ENCODE measurements at regions not wholly inside any gene's neighbourhood (a gene's known extent, or its start where the extent isn't known, plus 50 kb on each side); places are given as distances from the start of the nearest gene placed in this dataset.

DNA sequence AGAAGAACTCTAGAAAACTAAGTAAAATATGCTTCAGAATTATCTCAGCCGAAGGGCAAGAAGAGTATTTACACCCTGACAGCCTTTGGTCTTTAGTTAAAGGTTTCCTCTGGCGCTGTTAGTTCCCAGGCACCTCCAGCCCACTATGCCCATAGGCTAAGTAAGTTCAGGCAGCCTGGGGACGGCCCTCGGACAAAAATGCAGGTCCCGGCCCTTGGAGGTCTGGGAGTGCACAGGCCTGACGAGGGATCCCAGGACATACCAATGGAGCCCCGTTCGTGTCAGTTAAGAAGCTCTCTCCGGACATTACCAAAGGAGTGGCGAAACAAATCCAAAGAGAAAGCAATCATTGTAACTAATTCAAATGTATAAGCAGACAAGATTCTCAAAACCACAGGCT, 311.8 kb downstream of the CD83 start:
- no peak overlapping the region for H3K4me3 ChIP-seq (replicated peaks; ENCODE audit: insufficient read depth, low read length)
- H3K27me3 ChIP-seq (ENCODE audit: insufficient read depth, poor library complexity, severe bottlenecking): no peaks in the 10 kb centered on the region
- no peak for DNase-seq (ENCODE audit: low read depth in 1 of 2, low spot score in 1 of 2)
- no peak overlapping the region for H3K27ac ChIP-seq (replicated peaks)
- TF ChIP-seq GABPA (IDR thresholded peaks at IDR 0.05; ENCODE audit: low read depth): no peak
- no peak for TF ChIP-seq POLR2AphosphoS5 (IDR thresholded peaks at IDR 0.05; ENCODE audit: low read depth)
- TF ChIP-seq SPI1 (IDR thresholded peaks at IDR 0.05; ENCODE audit: borderline replicate concordance, low read depth): no peak
- TF ChIP-seq, protein P1, sequence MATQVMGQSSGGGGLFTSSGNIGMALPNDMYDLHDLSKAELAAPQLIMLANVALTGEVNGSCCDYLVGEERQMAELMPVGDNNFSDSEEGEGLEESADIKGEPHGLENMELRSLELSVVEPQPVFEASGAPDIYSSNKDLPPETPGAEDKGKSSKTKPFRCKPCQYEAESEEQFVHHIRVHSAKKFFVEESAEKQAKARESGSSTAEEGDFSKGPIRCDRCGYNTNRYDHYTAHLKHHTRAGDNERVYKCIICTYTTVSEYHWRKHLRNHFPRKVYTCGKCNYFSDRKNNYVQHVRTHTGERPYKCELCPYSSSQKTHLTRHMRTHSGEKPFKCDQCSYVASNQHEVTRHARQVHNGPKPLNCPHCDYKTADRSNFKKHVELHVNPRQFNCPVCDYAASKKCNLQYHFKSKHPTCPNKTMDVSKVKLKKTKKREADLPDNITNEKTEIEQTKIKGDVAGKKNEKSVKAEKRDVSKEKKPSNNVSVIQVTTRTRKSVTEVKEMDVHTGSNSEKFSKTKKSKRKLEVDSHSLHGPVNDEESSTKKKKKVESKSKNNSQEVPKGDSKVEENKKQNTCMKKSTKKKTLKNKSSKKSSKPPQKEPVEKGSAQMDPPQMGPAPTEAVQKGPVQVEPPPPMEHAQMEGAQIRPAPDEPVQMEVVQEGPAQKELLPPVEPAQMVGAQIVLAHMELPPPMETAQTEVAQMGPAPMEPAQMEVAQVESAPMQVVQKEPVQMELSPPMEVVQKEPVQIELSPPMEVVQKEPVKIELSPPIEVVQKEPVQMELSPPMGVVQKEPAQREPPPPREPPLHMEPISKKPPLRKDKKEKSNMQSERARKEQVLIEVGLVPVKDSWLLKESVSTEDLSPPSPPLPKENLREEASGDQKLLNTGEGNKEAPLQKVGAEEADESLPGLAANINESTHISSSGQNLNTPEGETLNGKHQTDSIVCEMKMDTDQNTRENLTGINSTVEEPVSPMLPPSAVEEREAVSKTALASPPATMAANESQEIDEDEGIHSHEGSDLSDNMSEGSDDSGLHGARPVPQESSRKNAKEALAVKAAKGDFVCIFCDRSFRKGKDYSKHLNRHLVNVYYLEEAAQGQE (IDR thresholded peaks at IDR 0.05; ENCODE audit: insufficient replicate concordance, low read depth): no peak
- TF ChIP-seq, protein P2, sequence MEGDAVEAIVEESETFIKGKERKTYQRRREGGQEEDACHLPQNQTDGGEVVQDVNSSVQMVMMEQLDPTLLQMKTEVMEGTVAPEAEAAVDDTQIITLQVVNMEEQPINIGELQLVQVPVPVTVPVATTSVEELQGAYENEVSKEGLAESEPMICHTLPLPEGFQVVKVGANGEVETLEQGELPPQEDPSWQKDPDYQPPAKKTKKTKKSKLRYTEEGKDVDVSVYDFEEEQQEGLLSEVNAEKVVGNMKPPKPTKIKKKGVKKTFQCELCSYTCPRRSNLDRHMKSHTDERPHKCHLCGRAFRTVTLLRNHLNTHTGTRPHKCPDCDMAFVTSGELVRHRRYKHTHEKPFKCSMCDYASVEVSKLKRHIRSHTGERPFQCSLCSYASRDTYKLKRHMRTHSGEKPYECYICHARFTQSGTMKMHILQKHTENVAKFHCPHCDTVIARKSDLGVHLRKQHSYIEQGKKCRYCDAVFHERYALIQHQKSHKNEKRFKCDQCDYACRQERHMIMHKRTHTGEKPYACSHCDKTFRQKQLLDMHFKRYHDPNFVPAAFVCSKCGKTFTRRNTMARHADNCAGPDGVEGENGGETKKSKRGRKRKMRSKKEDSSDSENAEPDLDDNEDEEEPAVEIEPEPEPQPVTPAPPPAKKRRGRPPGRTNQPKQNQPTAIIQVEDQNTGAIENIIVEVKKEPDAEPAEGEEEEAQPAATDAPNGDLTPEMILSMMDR (IDR thresholded peaks at IDR 0.05; ENCODE audit: insufficient read depth, low read length): no peak

DNA sequence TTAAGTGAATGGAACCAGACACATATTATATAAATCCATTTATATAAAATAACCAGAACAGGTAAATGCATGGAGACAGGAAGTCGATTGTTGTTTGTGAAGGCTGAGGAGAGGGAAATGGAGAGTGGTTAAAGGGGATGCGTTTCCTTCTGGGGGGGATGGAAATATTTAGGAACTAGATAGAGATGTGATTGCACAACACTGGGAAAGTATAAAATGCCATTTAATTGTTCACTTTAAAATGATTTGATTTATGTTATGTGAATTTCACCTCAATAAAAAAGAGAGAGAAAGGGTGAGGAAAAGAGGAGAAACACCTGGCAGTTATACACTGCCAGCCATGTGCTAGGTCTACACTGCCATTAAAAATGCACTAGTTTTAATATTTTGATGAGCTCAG, 312.6 kb downstream of the CD83 start:
- DNase-seq (ENCODE audit: low read depth in 1 of 2, low spot score in 1 of 2): no peak
- H3K27ac ChIP-seq (replicated peaks): no peak overlapping the region
- TF ChIP-seq, protein P2 (IDR thresholded peaks at IDR 0.05; ENCODE audit: insufficient read depth, low read length): no peak
- TF ChIP-seq SPI1 (IDR thresholded peaks at IDR 0.05; ENCODE audit: borderline replicate concordance, low read depth) (no peak), POLR2AphosphoS5 (IDR thresholded peaks at IDR 0.05; ENCODE audit: low read depth) (no peak), GABPA (IDR thresholded peaks at IDR 0.05; ENCODE audit: low read depth) (no peak)
- TF ChIP-seq, protein P1 (IDR thresholded peaks at IDR 0.05; ENCODE audit: insufficient replicate concordance, low read depth): no peak
- no peak overlapping the region for H3K4me3 ChIP-seq (replicated peaks; ENCODE audit: insufficient read depth, low read length)
- no peaks in the 10 kb centered on the region for H3K27me3 ChIP-seq (ENCODE audit: insufficient read depth, poor library complexity, severe bottlenecking)

DNA sequence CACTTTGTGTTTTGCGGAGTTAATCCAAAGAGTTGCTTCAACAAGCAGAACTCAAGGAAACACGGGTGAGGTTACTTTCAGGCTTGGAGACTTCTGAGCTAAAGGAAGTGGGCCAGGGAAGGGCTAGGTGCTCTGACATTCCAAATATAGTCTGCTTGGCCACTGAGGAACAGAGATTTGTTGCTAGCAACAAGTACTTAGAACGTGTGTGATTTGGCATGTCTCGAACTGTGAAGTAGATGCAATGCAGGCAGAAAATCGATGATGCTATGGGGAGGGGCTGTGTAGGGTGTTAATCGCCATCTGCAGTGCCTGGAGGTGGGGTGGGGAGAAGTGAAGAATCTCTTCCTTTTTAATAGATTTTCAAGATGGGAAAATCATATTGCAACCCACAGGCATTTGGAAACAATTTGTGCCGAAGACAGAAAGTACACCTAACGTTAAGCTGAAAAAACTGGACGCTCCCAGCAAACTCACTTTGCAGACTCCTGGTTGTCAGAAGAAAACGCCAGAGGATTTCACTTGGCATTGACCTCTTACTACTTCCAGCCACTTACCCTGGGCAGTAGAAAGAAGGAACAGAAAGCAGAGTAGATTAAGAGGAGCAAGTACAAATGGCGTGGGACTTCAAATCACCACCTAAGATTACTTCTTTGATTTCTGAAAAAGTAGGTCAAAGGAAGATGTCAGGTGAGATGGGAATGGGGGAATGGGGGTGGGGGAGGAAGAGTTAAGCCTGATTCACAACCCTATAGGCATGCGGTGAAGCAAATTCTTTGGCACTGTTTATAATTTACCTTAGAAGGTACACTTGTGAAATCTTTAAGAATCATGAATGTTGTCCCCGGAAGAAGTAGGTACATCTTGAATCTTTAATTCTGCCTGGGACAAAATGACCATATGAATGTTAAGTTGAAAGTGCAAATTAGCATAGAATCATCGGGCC, 314.1 kb downstream of the CD83 start:
- Histone ChIP-seq H3K4me3 (replicated peaks; ENCODE audit: insufficient read depth, low read length) (no peak overlapping the region), H3K27me3 (ENCODE audit: insufficient read depth, poor library complexity, severe bottlenecking) (no peaks in the 10 kb centered on the region), H3K27ac (replicated peaks) (no peak overlapping the region)
- DNase-seq (ENCODE audit: low read depth in 1 of 2, low spot score in 1 of 2): no peak
- TF ChIP-seq SPI1 (IDR thresholded peaks at IDR 0.05; ENCODE audit: borderline replicate concordance, low read depth): no peak
- TF ChIP-seq, protein P2 (IDR thresholded peaks at IDR 0.05; ENCODE audit: insufficient read depth, low read length): no peak
- no peak for TF ChIP-seq POLR2AphosphoS5 (IDR thresholded peaks at IDR 0.05; ENCODE audit: low read depth)
- TF ChIP-seq, protein P1 (IDR thresholded peaks at IDR 0.05; ENCODE audit: insufficient replicate concordance, low read depth): no peak
- TF ChIP-seq GABPA (IDR thresholded peaks at IDR 0.05; ENCODE audit: low read depth): no peak

All from HL-60 (cell line).